ENCODE measurements at regions not wholly inside any gene's neighbourhood (a gene's known extent, or its start where the extent isn't known, plus 50 kb on each side); places are given as distances from the start of the nearest gene placed in this dataset.
"Not testable (repeated sequence)": the region's sequence is repeated elsewhere in the genome, so short reads cannot be mapped to it uniquely, and the experiment has no call there.

- no peak overlapping the region for H3K4me3 ChIP-seq (ENCODE audit: low read depth, low read length)
- no peak for DNase-seq (ENCODE audit: low read depth)
- no peak for TF ChIP-seq CTCF (IDR thresholded peaks at IDR 0.05; ENCODE audit: low read depth, low read length, missing control alignments)
- in situ Hi-C loops (cut with HindIII; ENCODE audit: low sequenced_read_pairs), result no loop called here
Measured at GRCh38 chr13:55159765-55160164, 1981.0 kb upstream of the PRR20A start.

- DNase-seq (ENCODE audit: low read depth), result no peak
- in situ Hi-C loops (cut with HindIII; ENCODE audit: low sequenced_read_pairs), result no loop called here
- TF ChIP-seq CTCF (IDR thresholded peaks at IDR 0.05; ENCODE audit: low read depth, low read length, missing control alignments), result no peak
- no peak overlapping the region for H3K4me3 ChIP-seq (ENCODE audit: low read depth, low read length)
Measured at GRCh38 chr13:55160867-55161266, 1979.9 kb upstream of the PRR20A start.

GRCh38 chr13:55178582-55178981 is 1962.1 kb upstream of the PRR20A start:
- H3K4me3 ChIP-seq (ENCODE audit: low read depth, low read length); in situ Hi-C loops (cut with HindIII; ENCODE audit: low sequenced_read_pairs); DNase-seq (ENCODE audit: low read depth): not testable (repeated sequence)

GRCh38 chr13:55190996-55191395 is 1949.7 kb upstream of the PRR20A start:
- no peak overlapping the region for H3K4me3 ChIP-seq (ENCODE audit: low read depth, low read length)
- DNase-seq (ENCODE audit: low read depth), result no peak
- in situ Hi-C loops (cut with HindIII; ENCODE audit: low sequenced_read_pairs), result no loop called here
- TF ChIP-seq CTCF (IDR thresholded peaks at IDR 0.05; ENCODE audit: low read depth, low read length, missing control alignments), result no peak

GRCh38 chr13:55199134-55199533 is 1941.6 kb upstream of the PRR20A start:
- no peak for DNase-seq (ENCODE audit: low read depth)
- in situ Hi-C loops (cut with HindIII; ENCODE audit: low sequenced_read_pairs), result no loop called here
- no peak overlapping the region for H3K4me3 ChIP-seq (ENCODE audit: low read depth, low read length)
- TF ChIP-seq CTCF (IDR thresholded peaks at IDR 0.05; ENCODE audit: low read depth, low read length, missing control alignments), result no peak

GRCh38 chr13:55214841-55215345 is 1925.8 kb upstream of the PRR20A start:
- TF ChIP-seq CTCF (IDR thresholded peaks at IDR 0.05; ENCODE audit: low read depth, low read length, missing control alignments), result no peak
- in situ Hi-C loops (cut with HindIII; ENCODE audit: low sequenced_read_pairs), result no loop called here
- no peak for DNase-seq (ENCODE audit: low read depth)
- no peak overlapping the region for H3K4me3 ChIP-seq (ENCODE audit: low read depth, low read length)

- in situ Hi-C loops (cut with HindIII; ENCODE audit: low sequenced_read_pairs), result no loop called here
- no peak overlapping the region for H3K4me3 ChIP-seq (ENCODE audit: low read depth, low read length)
- no peak for TF ChIP-seq CTCF (IDR thresholded peaks at IDR 0.05; ENCODE audit: low read depth, low read length, missing control alignments)
- DNase-seq (ENCODE audit: low read depth), result no peak
Measured at GRCh38 chr13:55219538-55219937, 1921.2 kb upstream of the PRR20A start.
